ENCODE measurements at regions not wholly inside any gene's neighbourhood (a gene's known extent, or its start where the extent isn't known, plus 50 kb on each side); places are given as distances from the start of the nearest gene placed in this dataset.

DNA sequence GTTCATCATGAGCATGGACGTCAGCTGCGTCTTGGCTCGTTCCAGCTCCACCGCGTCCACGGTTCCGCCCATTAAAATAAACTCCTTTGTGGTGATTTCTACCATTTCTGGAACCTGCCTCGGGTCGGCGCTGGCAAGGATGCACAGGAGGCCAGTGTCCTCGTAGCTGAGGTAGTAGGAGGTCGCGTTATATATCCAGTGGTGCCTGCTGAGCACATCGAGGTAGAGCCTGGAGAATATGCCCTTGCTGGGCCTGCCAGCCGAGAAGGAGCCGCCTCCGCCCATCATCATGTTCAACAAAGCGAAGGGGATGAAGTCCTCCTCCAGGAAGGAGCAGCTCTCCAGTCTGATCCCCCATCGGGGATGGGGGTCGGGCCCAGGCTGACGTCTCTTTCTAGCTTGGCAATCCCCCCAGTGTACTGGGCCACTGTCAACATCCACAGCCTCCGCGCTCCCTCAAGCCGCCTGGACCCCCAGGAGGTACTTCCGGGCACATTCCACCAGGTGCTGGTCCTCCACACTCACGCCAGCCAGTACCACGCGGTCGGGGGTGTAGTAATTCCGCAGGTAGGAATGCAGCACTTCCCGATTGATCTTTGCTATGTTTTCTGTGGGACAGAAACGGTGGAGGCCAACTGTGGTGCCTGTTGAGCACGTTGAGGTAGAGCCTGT, 120.9 kb upstream of the GRID2 start:
- no peak for TF ChIP-seq GATA3 (IDR thresholded peaks at IDR 0.05; ENCODE audit: low read depth, low read length)
- TF ChIP-seq GATA2 (IDR thresholded peaks at IDR 0.05; ENCODE audit: low read depth, low read length): no peak

DNA sequence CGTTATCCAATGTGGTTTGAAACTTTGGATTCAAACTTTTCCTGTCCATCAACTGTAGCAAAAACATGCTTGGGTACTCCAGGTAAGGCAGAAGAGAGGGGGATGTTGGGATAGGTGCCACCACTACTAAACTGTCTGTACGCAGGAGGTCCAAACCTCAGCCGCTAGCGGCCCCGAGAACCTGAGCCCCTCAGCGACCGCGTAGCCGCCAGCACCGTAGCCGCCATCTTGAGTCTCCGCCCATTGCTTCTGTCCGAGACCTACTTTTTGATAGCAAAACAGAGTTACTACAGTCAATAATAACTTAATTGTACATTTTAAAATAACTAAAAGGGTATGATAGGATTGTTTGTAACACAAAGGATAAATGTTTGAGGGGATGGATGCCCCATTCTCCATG, 119.9 kb upstream of the GRID2 start:
- TF ChIP-seq GATA3 (IDR thresholded peaks at IDR 0.05; ENCODE audit: low read depth, low read length) (no peak), GATA2 (IDR thresholded peaks at IDR 0.05; ENCODE audit: low read depth, low read length) (no peak)

GRCh38 chr4:92184566-92184965, 119.2 kb upstream of the GRID2 start:
- TF ChIP-seq GATA2 (IDR thresholded peaks at IDR 0.05; ENCODE audit: low read depth, low read length) (no peak), GATA3 (IDR thresholded peaks at IDR 0.05; ENCODE audit: low read depth, low read length) (no peak)

GRCh38 chr4:92186239-92186638, 117.5 kb upstream of the GRID2 start:
- TF ChIP-seq GATA3 (IDR thresholded peaks at IDR 0.05; ENCODE audit: low read depth, low read length) (no peak), GATA2 (IDR thresholded peaks at IDR 0.05; ENCODE audit: low read depth, low read length) (no peak)

DNA sequence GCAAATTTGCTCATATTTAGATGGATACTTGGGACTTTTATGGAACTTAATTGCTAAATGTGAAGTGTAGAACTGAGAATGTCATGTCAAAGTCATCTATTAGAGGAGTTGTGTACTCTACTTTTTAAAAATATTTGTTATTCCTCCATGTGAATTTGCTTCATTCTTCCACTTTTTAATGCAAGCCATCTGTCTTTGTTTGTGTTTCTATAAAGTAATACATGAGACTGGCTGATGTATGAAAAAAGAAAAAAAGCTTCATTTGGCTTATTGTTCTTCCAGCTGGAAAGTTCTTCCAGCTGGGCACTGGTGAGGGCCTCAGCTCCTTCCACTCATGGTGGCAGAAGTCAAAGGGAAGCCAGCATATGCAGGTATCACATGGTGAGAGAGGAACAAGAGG, 114.6 kb upstream of the GRID2 start:
- TF ChIP-seq GATA3 (IDR thresholded peaks at IDR 0.05; ENCODE audit: low read depth, low read length) (no peak), GATA2 (IDR thresholded peaks at IDR 0.05; ENCODE audit: low read depth, low read length) (no peak)

GRCh38 chr4:92198711-92199110, 105.1 kb upstream of the GRID2 start:
- TF ChIP-seq GATA3 (IDR thresholded peaks at IDR 0.05; ENCODE audit: low read depth, low read length) (no peak), GATA2 (IDR thresholded peaks at IDR 0.05; ENCODE audit: low read depth, low read length) (no peak)

- no peak for TF ChIP-seq GATA2 (IDR thresholded peaks at IDR 0.05; ENCODE audit: low read depth, low read length)
- no peak for TF ChIP-seq GATA3 (IDR thresholded peaks at IDR 0.05; ENCODE audit: low read depth, low read length)
Observed at GRCh38 chr4:92199135-92199534, 104.6 kb upstream of the GRID2 start.

DNA sequence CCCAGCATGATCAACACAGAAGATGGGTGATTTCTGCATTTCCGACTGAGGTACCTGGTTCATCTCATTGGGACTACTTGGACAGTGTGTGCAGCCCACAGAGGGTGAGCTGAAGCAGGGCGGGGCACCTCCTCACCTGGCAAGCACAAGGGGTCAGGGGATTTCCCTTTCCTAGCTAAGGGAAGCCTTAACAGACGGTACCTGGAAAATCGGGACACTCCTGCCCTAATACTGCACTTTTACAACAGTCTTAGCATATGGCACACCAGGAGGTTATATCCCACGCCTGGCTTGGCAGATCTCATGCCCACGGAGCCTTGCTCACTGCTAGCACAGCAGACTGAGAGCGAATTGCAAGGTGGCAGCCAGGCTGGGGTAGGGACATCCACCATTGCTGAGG, 92.9 kb upstream of the GRID2 start:
- TF ChIP-seq GATA3 (IDR thresholded peaks at IDR 0.05; ENCODE audit: low read depth, low read length): no peak
- TF ChIP-seq GATA2 (IDR thresholded peaks at IDR 0.05; ENCODE audit: low read depth, low read length): no peak

DNA sequence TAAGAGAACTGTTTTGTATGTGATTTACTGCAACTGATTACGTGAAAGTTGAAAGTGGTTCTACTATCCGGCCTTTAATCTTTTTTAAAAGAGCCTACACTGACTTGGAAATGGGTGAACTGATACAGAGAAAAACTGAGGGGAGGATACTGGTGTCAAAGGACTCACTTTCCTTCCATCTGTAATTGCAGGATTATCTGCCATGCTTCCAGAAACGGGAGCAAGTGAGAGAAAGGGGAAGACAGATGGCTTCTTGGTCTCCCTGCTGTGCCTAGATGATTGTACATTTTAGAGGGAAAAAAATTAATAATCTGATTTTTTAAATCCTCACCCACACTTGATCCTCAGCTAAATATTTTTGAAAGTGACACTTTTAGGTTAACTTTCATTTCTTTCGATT, 88.3 kb upstream of the GRID2 start:
- no peak for TF ChIP-seq GATA2 (IDR thresholded peaks at IDR 0.05; ENCODE audit: low read depth, low read length)
- no peak for TF ChIP-seq GATA3 (IDR thresholded peaks at IDR 0.05; ENCODE audit: low read depth, low read length)

GRCh38 chr4:92231511-92231910, 72.3 kb upstream of the GRID2 start:
- TF ChIP-seq GATA3 (IDR thresholded peaks at IDR 0.05; ENCODE audit: low read depth, low read length): no peak
- no peak for TF ChIP-seq GATA2 (IDR thresholded peaks at IDR 0.05; ENCODE audit: low read depth, low read length)

DNA sequence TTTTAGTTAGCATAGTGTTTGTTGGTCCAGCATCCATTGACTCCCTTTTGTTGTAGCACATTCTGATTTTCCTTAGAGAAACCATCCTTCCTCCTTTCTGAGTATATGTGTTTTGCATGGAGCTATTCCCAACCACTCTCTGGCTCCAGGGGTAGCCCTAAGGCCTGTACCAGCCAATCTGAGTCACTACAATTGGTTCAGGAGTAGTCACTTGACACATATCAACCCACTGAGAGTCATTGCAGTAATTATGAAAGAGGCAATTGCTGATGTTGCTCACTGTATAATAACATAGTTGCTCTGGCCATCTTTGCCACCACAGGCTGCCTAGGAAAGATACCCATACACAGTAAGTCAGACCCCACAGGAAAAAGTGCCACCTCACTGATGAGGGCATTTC, 71.2 kb upstream of the GRID2 start:
- TF ChIP-seq GATA3 (IDR thresholded peaks at IDR 0.05; ENCODE audit: low read depth, low read length) (no peak), GATA2 (IDR thresholded peaks at IDR 0.05; ENCODE audit: low read depth, low read length) (no peak)

DNA sequence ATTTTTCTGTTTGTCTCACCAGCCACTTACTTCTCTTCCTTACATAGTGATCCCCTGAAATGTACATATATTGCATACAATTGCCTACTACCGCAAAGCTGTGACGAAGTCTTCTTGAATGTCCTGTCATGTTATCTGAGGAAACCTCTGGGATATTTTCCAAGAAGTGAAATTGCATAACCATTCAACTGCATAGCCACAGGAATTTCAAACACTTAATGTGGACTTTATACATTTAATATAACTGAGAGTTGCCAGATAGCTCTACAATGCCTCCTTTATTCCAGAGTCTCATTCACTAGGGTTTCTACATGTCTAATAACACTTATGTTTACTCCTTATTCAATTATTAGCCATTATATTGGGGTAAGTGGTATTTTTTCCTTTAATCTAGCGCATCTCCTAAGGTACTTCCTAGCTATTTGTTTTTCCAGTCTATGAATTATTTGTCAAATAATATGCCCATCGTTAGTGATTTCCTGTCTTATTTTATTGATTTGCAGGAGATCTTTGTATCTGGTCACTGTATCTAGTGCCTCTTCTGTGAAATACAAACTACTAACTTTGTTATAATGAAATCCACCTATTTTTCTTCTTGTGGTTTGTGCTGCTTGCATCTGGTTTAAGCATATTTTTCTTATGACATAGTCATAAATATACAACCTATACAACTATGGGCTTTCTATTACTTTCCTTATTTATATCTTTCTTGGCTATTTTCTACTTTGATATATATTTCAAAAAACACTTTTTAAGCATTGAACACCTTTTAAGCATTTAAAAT, 69.2 kb upstream of the GRID2 start:
- no peak for TF ChIP-seq GATA3 (IDR thresholded peaks at IDR 0.05; ENCODE audit: low read depth, low read length)
- no peak for TF ChIP-seq GATA2 (IDR thresholded peaks at IDR 0.05; ENCODE audit: low read depth, low read length)

- TF ChIP-seq GATA3 (IDR thresholded peaks at IDR 0.05; ENCODE audit: low read depth, low read length): no peak
- no peak for TF ChIP-seq GATA2 (IDR thresholded peaks at IDR 0.05; ENCODE audit: low read depth, low read length)
Observed at GRCh38 chr4:92235731-92236130, 68.0 kb upstream of the GRID2 start.

DNA sequence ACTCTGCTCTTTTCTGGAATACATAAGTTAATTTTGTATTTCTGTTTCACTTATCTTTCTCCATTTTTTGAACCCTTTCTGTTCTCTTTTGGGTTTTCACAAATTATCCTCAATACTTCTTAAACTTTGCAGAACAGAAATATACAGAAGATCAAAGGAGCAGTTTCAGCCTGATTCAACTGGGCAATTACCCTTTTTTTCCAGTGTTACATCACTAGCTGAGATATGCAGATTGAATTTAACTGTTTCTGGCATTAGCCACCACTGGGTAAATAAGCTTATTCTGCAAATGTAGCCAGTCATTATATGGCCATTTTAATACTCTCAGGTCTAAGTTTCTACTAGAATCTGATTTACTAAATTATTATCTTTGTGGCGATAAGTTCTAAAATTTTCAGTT, 66.9 kb upstream of the GRID2 start:
- no peak for TF ChIP-seq GATA2 (IDR thresholded peaks at IDR 0.05; ENCODE audit: low read depth, low read length)
- TF ChIP-seq GATA3 (IDR thresholded peaks at IDR 0.05; ENCODE audit: low read depth, low read length): no peak

- TF ChIP-seq GATA2 (IDR thresholded peaks at IDR 0.05; ENCODE audit: low read depth, low read length): no peak
- no peak for TF ChIP-seq GATA3 (IDR thresholded peaks at IDR 0.05; ENCODE audit: low read depth, low read length)
Observed at GRCh38 chr4:92237559-92237958, 66.2 kb upstream of the GRID2 start.

Data from SH-SY5Y (cell line).